Fibroblast of the conjunctiva (primary cell): ENCODE measurements at regions not wholly inside any gene's neighbourhood (a gene's known extent, or its start where the extent isn't known, plus 50 kb on each side); places are given as distances from the start of the nearest gene placed in this dataset.
"Not testable (repeated sequence)": the region's sequence is repeated elsewhere in the genome, so short reads cannot be mapped to it uniquely, and the experiment has no call there.

Experiments
- DNase-seq: peaks from one replicate; pipeline ENCODE4 v3.0.0-alpha.2; 2010; ENCODE audit warnings: low read depth

GRCh38 chrX:4682636-4683035 is 969.2 kb upstream of the PRKX start:
- DNase-seq: no peak

GRCh38 chrX:4675686-4676300 is 962.3 kb upstream of the PRKX start:
- DNase-seq: no peak

- DNase-seq: no peak
These were observed 960.8 kb upstream of the PRKX start for GRCh38 chrX:4674028-4674782.

- no peak for DNase-seq
These were observed 957.9 kb upstream of the PRKX start for GRCh38 chrX:4671344-4671743.

- no peak for DNase-seq
These were observed 957.2 kb upstream of the PRKX start for GRCh38 chrX:4670606-4671005.

- DNase-seq: no peak
These were observed 955.5 kb upstream of the PRKX start for GRCh38 chrX:4668802-4669536.

GRCh38 chrX:4663085-4663484 is 949.6 kb upstream of the PRKX start:
- DNase-seq: no peak

GRCh38 chrX:4661771-4662170 is 948.3 kb upstream of the PRKX start:
- no peak for DNase-seq

- no peak for DNase-seq
These were observed 943.0 kb upstream of the PRKX start for GRCh38 chrX:4656419-4656818.

- no peak for DNase-seq
These were observed 942.3 kb upstream of the PRKX start for GRCh38 chrX:4655743-4656142.

- no peak for DNase-seq
These were observed 928.7 kb upstream of the PRKX start for GRCh38 chrX:4642114-4642513.

GRCh38 chrX:4638036-4638435 is 924.6 kb upstream of the PRKX start:
- no peak for DNase-seq

GRCh38 chrX:4627414-4627813 is 914.0 kb upstream of the PRKX start:
- no peak for DNase-seq

GRCh38 chrX:4622486-4623167 is 909.2 kb upstream of the PRKX start:
- no peak for DNase-seq

GRCh38 chrX:4613651-4614050 is 900.2 kb upstream of the PRKX start:
- not testable (repeated sequence) for DNase-seq

- DNase-seq: no peak
These were observed 875.4 kb upstream of the PRKX start for GRCh38 chrX:4588893-4589292.

GRCh38 chrX:4588466-4588865 is 875.0 kb upstream of the PRKX start:
- no peak for DNase-seq

- no peak for DNase-seq
These were observed 874.6 kb upstream of the PRKX start for GRCh38 chrX:4588056-4588455.

- DNase-seq: no peak
These were observed 866.5 kb upstream of the PRKX start for GRCh38 chrX:4579999-4580398.

GRCh38 chrX:4579480-4579879 is 866.0 kb upstream of the PRKX start:
- DNase-seq: no peak

- no peak for DNase-seq
These were observed 859.2 kb upstream of the PRKX start for GRCh38 chrX:4572691-4573090.

- peak; percentile 56 for DNase-seq
These were observed 856.7 kb upstream of the PRKX start for GRCh38 chrX:4570151-4570550.

- DNase-seq: no peak
These were observed 846.7 kb upstream of the PRKX start for GRCh38 chrX:4560192-4560591.
